ENCODE measurements at regions not wholly inside any gene's neighbourhood (a gene's known extent, or its start where the extent isn't known, plus 50 kb on each side); places are given as distances from the start of the nearest gene placed in this dataset.
"Not testable (repeated sequence)": the region's sequence is repeated elsewhere in the genome, so short reads cannot be mapped to it uniquely, and the experiment has no call there.

DNA sequence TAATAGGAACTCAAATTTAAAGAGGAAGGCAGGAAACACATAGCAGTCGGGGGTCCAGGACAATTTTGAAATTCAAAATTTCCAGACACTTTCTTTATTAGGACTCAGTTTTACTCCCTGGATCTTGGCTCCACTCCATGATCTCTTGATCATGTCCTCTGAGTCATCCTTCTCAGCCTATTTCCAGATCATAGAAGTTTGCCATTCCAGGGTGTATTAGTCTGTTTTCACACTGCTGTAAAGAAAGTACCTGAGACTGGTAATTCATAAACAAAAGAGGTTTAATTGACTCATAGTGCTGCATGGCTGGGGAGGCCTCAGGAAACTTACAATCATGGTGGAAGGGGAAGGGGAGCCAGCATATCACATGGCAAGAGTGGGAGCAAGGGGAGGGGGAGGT is 564.7 kb upstream of the ACTRT1 start:
- WGBS, 5 donors: 61 to 95% (median 76%) methylated on average over 1 of the region's 1 CpG
- no peak for DNase-seq
- Histone ChIP-seq H3K4me3 (no peak overlapping the region), H3K27ac (no peak overlapping the region), H3K4me1 (no peaks in the 10 kb centered on the region), H3K36me3 (no peaks in the 10 kb centered on the region), H3K27me3 (no peaks in the 10 kb centered on the region), H3K9me3 (no peaks in the 10 kb centered on the region)
- intact Hi-C loops (cut with DNase I; ENCODE audit: low total_unique reads): no loop called here
- TF ChIP-seq CTCF (IDR thresholded peaks at IDR 0.05): no peak
- TF ChIP-seq POLR2AphosphoS5 (IDR thresholded peaks at IDR 0.05): no peak
- TF ChIP-seq EP300 (IDR thresholded peaks at IDR 0.05): no peak
- TF ChIP-seq POLR2A (IDR thresholded peaks at IDR 0.05): no peak

GRCh38 chrX:128606817-128607216 is 554.6 kb upstream of the ACTRT1 start:
- H3K9me3 ChIP-seq; H3K27me3 ChIP-seq; H3K27ac ChIP-seq; H3K36me3 ChIP-seq; intact Hi-C loops (cut with DNase I; ENCODE audit: low total_unique reads); DNase-seq; H3K4me1 ChIP-seq; H3K4me3 ChIP-seq: not testable (repeated sequence)
- WGBS, 5 donors: 80 to 96% (median 82%) methylated on average over 1 to 10 of the region's 16 CpGs

GRCh38 chrX:128606357-128606756 is 554.2 kb upstream of the ACTRT1 start:
- H3K4me1 ChIP-seq; H3K4me3 ChIP-seq; H3K36me3 ChIP-seq; DNase-seq; H3K9me3 ChIP-seq; intact Hi-C loops (cut with DNase I; ENCODE audit: low total_unique reads); H3K27ac ChIP-seq; H3K27me3 ChIP-seq: not testable (repeated sequence)
- 56 to 76% (median 64%) methylated on average over 7 to 31 of the region's 31 CpGs for WGBS, 5 donors

DNA sequence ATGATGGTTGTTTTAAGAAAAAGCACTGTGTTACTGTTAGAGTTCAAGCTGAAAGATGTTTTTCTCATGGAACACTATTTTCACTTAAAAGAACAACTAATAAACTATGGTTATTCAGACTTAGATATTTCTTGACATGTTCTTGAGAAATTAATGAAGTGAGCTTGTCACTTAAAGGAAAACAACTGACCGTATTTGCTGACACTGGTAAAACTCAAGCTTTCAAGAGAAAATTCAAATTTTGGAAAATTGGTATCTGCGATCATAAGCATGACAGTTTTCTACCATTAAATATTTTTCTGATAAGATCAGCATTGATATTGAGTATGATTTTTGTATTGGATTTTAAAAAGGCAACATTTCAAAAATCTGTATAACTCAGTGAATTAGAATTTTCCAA is 549.5 kb upstream of the ACTRT1 start:
- Histone ChIP-seq H3K4me3 (no peak overlapping the region), H3K27ac (no peak overlapping the region), H3K9me3 (no peaks in the 10 kb centered on the region), H3K4me1 (no peaks in the 10 kb centered on the region), H3K36me3 (no peaks in the 10 kb centered on the region), H3K27me3 (no peaks in the 10 kb centered on the region)
- intact Hi-C loops (cut with DNase I; ENCODE audit: low total_unique reads): no loop called here
- TF ChIP-seq EP300 (IDR thresholded peaks at IDR 0.05): no peak
- TF ChIP-seq POLR2AphosphoS5 (IDR thresholded peaks at IDR 0.05): no peak
- WGBS, 5 donors: 42 to 96% (median 85%) methylated on average over 2 of the region's 2 CpGs
- no peak for DNase-seq

- no peaks in the 10 kb centered on the region for H3K36me3 ChIP-seq
- no peak for DNase-seq
- no peaks in the 10 kb centered on the region for H3K4me1 ChIP-seq
- whole genome bisulfite sequencing, 5 donors: 23 to 58% (median 36%) methylated on average over 1 of the region's 1 CpG
- H3K27ac ChIP-seq: no peak overlapping the region
- TF ChIP-seq EP300 (IDR thresholded peaks at IDR 0.05) (no peak), POLR2AphosphoS5 (IDR thresholded peaks at IDR 0.05) (no peak), CTCF (IDR thresholded peaks at IDR 0.05) (no peak), POLR2A (IDR thresholded peaks at IDR 0.05) (no peak)
- no peak overlapping the region for H3K4me3 ChIP-seq
- no peaks in the 10 kb centered on the region for H3K27me3 ChIP-seq
- intact Hi-C loops (cut with DNase I; ENCODE audit: low total_unique reads): no loop called here
- H3K9me3 ChIP-seq: peaks cover 0 to 4% (median 0%) of the 10 kb centered on the region in 4 donors
Measured at GRCh38 chrX:128599632-128600031, 547.4 kb upstream of the ACTRT1 start.

DNA sequence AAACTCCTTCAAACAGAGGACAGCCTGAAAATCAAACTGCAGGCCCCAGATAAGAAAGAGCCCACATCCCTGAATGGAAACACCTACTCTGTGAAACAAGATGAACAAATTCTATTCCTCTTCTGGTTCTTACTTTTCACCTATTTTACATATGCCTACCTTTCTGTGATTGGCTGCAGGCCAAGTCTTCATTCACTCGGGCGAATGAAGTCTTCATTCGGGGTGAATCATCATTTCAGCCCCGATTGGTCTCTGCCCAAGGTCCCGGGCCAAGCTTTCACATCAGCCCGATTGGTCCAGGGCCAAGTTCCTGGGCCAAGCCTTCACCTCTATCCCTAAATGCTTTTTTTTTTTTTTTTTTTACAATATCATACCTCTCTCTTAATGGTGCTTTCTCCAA is 529.8 kb upstream of the ACTRT1 start:
- Histone ChIP-seq H3K36me3 (no peaks in the 10 kb centered on the region), H3K27ac (no peak overlapping the region), H3K4me1 (no peaks in the 10 kb centered on the region), H3K27me3 (no peaks in the 10 kb centered on the region), H3K4me3 (no peak overlapping the region), H3K9me3 (no peaks in the 10 kb centered on the region)
- WGBS, 5 donors: 45 to 63% (median 53%) methylated on average over 2 to 6 of the region's 6 CpGs
- no peak for TF ChIP-seq POLR2AphosphoS5 (IDR thresholded peaks at IDR 0.05)
- peak in 1 of 2 donors; percentile 30 for DNase-seq
- intact Hi-C loops (cut with DNase I; ENCODE audit: low total_unique reads): no loop called here

DNA sequence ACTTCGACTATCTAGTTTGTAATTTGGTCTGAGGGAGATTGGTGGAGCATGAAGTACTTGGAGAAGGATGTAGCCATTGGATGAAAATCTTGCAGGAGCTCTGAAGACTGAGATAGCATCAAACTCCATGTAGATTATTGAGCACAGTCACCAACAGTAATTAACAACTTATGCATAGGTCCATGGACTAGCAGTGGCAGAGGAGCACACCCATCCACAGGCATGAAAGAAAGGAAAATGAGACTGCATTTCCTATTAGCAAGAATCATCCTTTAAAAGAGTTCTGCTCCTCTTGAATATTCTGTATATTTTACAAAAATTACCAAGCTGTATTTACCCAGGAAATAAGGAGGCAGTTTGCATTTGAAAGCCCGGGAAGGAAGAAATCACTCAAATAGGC is 529.4 kb upstream of the ACTRT1 start:
- no peaks in the 10 kb centered on the region for H3K27me3 ChIP-seq
- H3K4me1 ChIP-seq: no peaks in the 10 kb centered on the region
- no peaks in the 10 kb centered on the region for H3K9me3 ChIP-seq
- no peak overlapping the region for H3K4me3 ChIP-seq
- DNase-seq: no peak
- H3K27ac ChIP-seq: no peak overlapping the region
- no peak for TF ChIP-seq POLR2AphosphoS5 (IDR thresholded peaks at IDR 0.05)
- TF ChIP-seq POLR2A (IDR thresholded peaks at IDR 0.05): no peak
- no peak for TF ChIP-seq CTCF (IDR thresholded peaks at IDR 0.05)
- no peak for TF ChIP-seq EP300 (IDR thresholded peaks at IDR 0.05)
- 32 to 66% (median 51%) methylated on average over 2 of the region's 2 CpGs for WGBS, 5 donors
- H3K36me3 ChIP-seq: no peaks in the 10 kb centered on the region
- intact Hi-C loops (cut with DNase I; ENCODE audit: low total_unique reads): no loop called here

All from stomach (tissue), 8 donors.